K562 (cell line): ENCODE measurements at regions not wholly inside any gene's neighbourhood (a gene's known extent, or its start where the extent isn't known, plus 50 kb on each side); places are given as distances from the start of the nearest gene placed in this dataset.

Experiments used
- ATAC-seq: fragments of 200-7000 bp; cut with Tn5 transposase; 3 replicates; pipeline ENCODE4 v1.9.1; 2020; ENCODE audit warnings: moderate library complexity
- BruUV-seq: library from RNA; stranded (reverse); fragments of 400-500 nt; replicated peaks from 2 replicates; lab custom pipeline; 2021; lab: Mats Ljungman, UMichigan
- CTCF ChIA-PET: fragments of 300-600 bp; formaldehyde crosslinking; extraction: SDS; loops from one replicate; lab custom pipeline; 2021; ENCODE audit warnings: low intra/inter-chr PET ratio; lab: Yijun Ruan, JAX
- POLR2A ChIA-PET: fragments of 300-600, 350-650 bp; sonication (Branson Sonifier 250); formaldehyde crosslinking; extraction: SDS; loops from one replicate; lab custom pipeline; 2021; ENCODE audit warnings: antibody characterized with exemption, inconsistent platforms; lab: Yijun Ruan, JAX
- DNase-seq, 4 experiments: peaks; one replicate each; pipeline versions ENCODE4 v3.0.0 to v3.0.0-alpha.2; 2011 to 2018; ENCODE audit warnings: low spot score in 3 of 4, mixed read lengths in 3 of 4; ENCODE audit errors: extremely low read depth in 1 of 4
- FAIRE-seq: peaks from 2 replicates; lab custom pipeline; 2011; peaks lifted over from hg19 to GRCh38; lab: Jason Lieb, UNC
- H2AFZ ChIP-seq: 2 replicates; pipeline ENCODE4 v1.6.0; 2011; ENCODE audit warnings: low read depth, low read length, control low read depth, inconsistent platforms
- H3K27ac ChIP-seq: fragments of 200-600 bp; 3 replicates; pipeline ENCODE4 v1.8.0; 2011; ENCODE audit warnings: low read depth, mild to moderate bottlenecking, control low read depth, inconsistent platforms, low read length, moderate library complexity, mixed read lengths; ENCODE audit errors: extremely low read depth
- H3K27me3 ChIP-seq, 2 experiments: fragments of 300-600 bp in 1 of 2; 2 replicates in 1 of 2; 3 replicates in 1 of 2; pipeline versions ENCODE4 v1.6.0 to v1.8.0; 2011; ENCODE audit warnings: inconsistent platforms in 2 of 2, low read length in 2 of 2, mild to moderate bottlenecking in 1 of 2, mixed read lengths in 1 of 2, moderate library complexity in 1 of 2; ENCODE audit not compliant: control insufficient read depth in 2 of 2, insufficient read depth in 2 of 2
- H3K36me3 ChIP-seq: fragments of 300-600 bp; 3 replicates; pipeline ENCODE4 v1.8.0; 2011; ENCODE audit warnings: mild to moderate bottlenecking, low read length, inconsistent platforms; ENCODE audit not compliant: control insufficient read depth, insufficient read depth
- H3K4me1 ChIP-seq, 2 experiments: fragments of 200-600 bp in 1 of 2; replicated peaks in 1 of 2; 2 replicates in 1 of 2; 3 replicates in 1 of 2; pipeline versions ENCODE4 v1.5.1 to v1.8.0; 2011; ENCODE audit warnings: inconsistent platforms in 2 of 2, low read length in 2 of 2, mild to moderate bottlenecking in 1 of 2, mixed read lengths in 1 of 2, moderate library complexity in 1 of 2; ENCODE audit not compliant: control insufficient read depth in 2 of 2, insufficient read depth in 2 of 2
- H3K4me2 ChIP-seq: 2 replicates; pipeline ENCODE4 v1.6.1; 2011; ENCODE audit warnings: low read length, control low read depth, inconsistent platforms, mixed read lengths; ENCODE audit not compliant: insufficient read depth
- H3K4me3 ChIP-seq: fragments of 200-600 bp; sonication (generic), shearing (Covaris generic); 2 replicates; pipeline ENCODE4 v1.5.1; 2016; ENCODE audit warnings: control low read depth, inconsistent platforms
- H3K79me2 ChIP-seq: fragments of 200-600 bp; 3 replicates; pipeline ENCODE4 v1.8.0; 2011; ENCODE audit warnings: low read length, inconsistent platforms; ENCODE audit not compliant: control insufficient read depth, insufficient read depth
- H3K9ac ChIP-seq, 2 experiments: 2 replicates each; pipeline versions ENCODE4 v1.6.0 to v1.6.1; 2011; ENCODE audit warnings: low read depth in 2 of 2, low read length in 2 of 2, control low read depth in 1 of 2, inconsistent platforms in 1 of 2, mild to moderate bottlenecking in 1 of 2, mixed read lengths in 1 of 2; ENCODE audit not compliant: insufficient read depth in 1 of 2
- H3K9me1 ChIP-seq: one replicate; pipeline ENCODE4 v1.6.0; 2011; ENCODE audit warnings: inconsistent platforms, mild to moderate bottlenecking, low read length, moderate library complexity; ENCODE audit not compliant: control insufficient read depth, insufficient read depth
- H3K9me3 ChIP-seq: replicated peaks from 2 replicates; pipeline ENCODE4 v1.5.1; 2011; ENCODE audit warnings: low read depth, low read length, inconsistent platforms; ENCODE audit not compliant: control insufficient read depth, insufficient read depth
- H4K20me1 ChIP-seq: replicated peaks from 2 replicates; pipeline ENCODE4 v1.6.1; 2011; ENCODE audit warnings: low read length, inconsistent platforms, mixed read lengths; ENCODE audit not compliant: control insufficient read depth, insufficient read depth
- CREB5 ChIP-seq: fragments of 250-450 bp; sonication (Bioruptor Pico); IDR thresholded peaks from 2 replicates; pipeline ENCODE4 v1.5.0; 2020; ENCODE audit warnings: mild to moderate bottlenecking
- EHMT2 ChIP-seq: fragments of 450-650 bp; IDR thresholded peaks from 2 replicates; pipeline ENCODE4 v1.6.1; 2018; ENCODE audit warnings: antibody characterized with exemption
- ELF4 ChIP-seq: fragments of 450-650 bp; formaldehyde crosslinking; IDR thresholded peaks from 2 replicates; pipeline ENCODE4 v1.4.0; 2022; ENCODE audit warnings: missing genetic modification characterization
- HLTF ChIP-seq: fragments of 450-650 bp; IDR thresholded peaks from 2 replicates; pipeline ENCODE4 v1.6.1; 2016
- KDM4B ChIP-seq, 2 experiments: fragments of 450-650 bp in 1 of 2; sonication (generic) in 1 of 2; IDR thresholded peaks; 2 replicates each; pipeline ENCODE4 v1.6.1; 2016 to 2017; ENCODE audit warnings: borderline replicate concordance in 2 of 2, antibody characterized with exemption in 1 of 2, low read depth in 1 of 2, mild to moderate bottlenecking in 1 of 2
- MBD1 ChIP-seq: fragments of 250-450 bp; sonication (Bioruptor Pico); IDR thresholded peaks from 2 replicates; pipeline ENCODE4 v1.8.0; 2022; ENCODE audit warnings: inconsistent platforms
- NELFE ChIP-seq: IDR thresholded peaks from 2 replicates; pipeline ENCODE4 v1.6.1; 2011; ENCODE audit warnings: mild to moderate bottlenecking; ENCODE audit not compliant: insufficient read depth, insufficient read length
- RBM14 ChIP-seq: fragments of 200-400 bp; formaldehyde crosslinking; IDR thresholded peaks from 2 replicates; pipeline ENCODE4 v1.6.1; 2018; ENCODE audit warnings: low read depth, mild to moderate bottlenecking, low read length, moderate library complexity, borderline replicate concordance; ENCODE audit not compliant: insufficient read depth
- RERE ChIP-seq: sonication (generic); formaldehyde crosslinking; IDR thresholded peaks from 2 replicates; pipeline ENCODE4 v1.8.0; 2023; ENCODE audit warnings: missing genetic modification reagents, mild to moderate bottlenecking, borderline replicate concordance
- TAF7 ChIP-seq: fragments of 450-650 bp; IDR thresholded peaks from 2 replicates; pipeline ENCODE4 v1.6.1; 2016; ENCODE audit warnings: missing genetic modification characterization, missing compliant biosample characterization
- ZNF280B ChIP-seq: fragments of 250-450 bp; sonication (Bioruptor Pico); IDR thresholded peaks from 2 replicates; pipeline ENCODE4 v1.5.1; 2021; ENCODE audit warnings: mild to moderate bottlenecking
- ZNF644 ChIP-seq: fragments of 200-800 bp; sonication (Bioruptor generic); IDR thresholded peaks from 2 replicates; pipeline ENCODE4 v1.6.1; 2016; ENCODE audit warnings: low read depth, missing genetic modification characterization, missing compliant biosample characterization
- ZNF780A ChIP-seq: fragments of 250-450 bp; sonication (Bioruptor Pico); IDR thresholded peaks from 2 replicates; pipeline ENCODE4 v1.5.0; 2021; ENCODE audit warnings: mild to moderate bottlenecking
- ZZZ3 ChIP-seq: fragments of 450-650 bp; IDR thresholded peaks from 2 replicates; pipeline ENCODE4 v1.6.1; 2016; ENCODE audit warnings: antibody characterized with exemption, mild to moderate bottlenecking, moderate library complexity
- WGBS: fragments of 100-300 bp; shearing (Covaris generic); methylation state at CpG from one replicate; pipeline ENCODE4 v1.1.6; 2016; ENCODE audit warnings: low coverage, mixed read lengths; ENCODE audit not compliant: insufficient coverage; ENCODE audit errors: missing lambda C conversion rate; 5-methylcytosine and 5-hydroxymethylcytosine counted together
- in situ Hi-C: fragments of 300-500 bp; cut with MboI; formaldehyde crosslinking; loops from 4 replicates; pipeline ENCODE4 v1.15.0; 2018; ENCODE audit warnings: inconsistent platforms, mixed read lengths
- intact Hi-C: fragments of 100-400 bp; cut with micrococcal nuclease; formaldehyde crosslinking; loops from 2 replicates; pipeline ENCODE4 v1.14.2; 2022

- intact Hi-C loops (no loop called here), in situ Hi-C loops (no loop called here)
- BruUV-seq: no TSS peak
- Histone ChIP-seq H4K20me1 (no peaks in the 10 kb centered on the region), H2AFZ (no peak overlapping the region), H3K4me1 (no peaks in the 10 kb centered on the region; a peak in 1 of 5 replicates), H3K27me3 (no peaks in the 10 kb centered on the region), H3K4me2 (no peak overlapping the region), H3K9me3 (no peaks in the 10 kb centered on the region), H3K36me3 (no peaks in the 10 kb centered on the region), H3K9me1 (no peaks in the 10 kb centered on the region), H3K4me3 (no peak overlapping the region), H3K9ac (no peak overlapping the region), H3K27ac (no peak overlapping the region), H3K79me2 (no peaks in the 10 kb centered on the region)
- DNase-seq: no peak
- ChIA-PET POLR2A (no interaction called here), CTCF (no interaction called here)
- FAIRE-seq: no peak
- TF ChIP-seq MBD1: no peak
- no peak for TF ChIP-seq CREB5 (CRISPR knock-in tag)
- no peak for TF ChIP-seq RERE (CRISPR knock-in tag)
- no peak for TF ChIP-seq TAF7
- TF ChIP-seq KDM4B (IDR thresholded peaks at IDR 0.05; ENCODE audit: borderline replicate concordance in 2 of 2, low read depth in 1 of 2): no peak
- no peak for TF ChIP-seq HLTF
- no peak for TF ChIP-seq ZNF280B
- TF ChIP-seq ZZZ3: no peak
- no peak for TF ChIP-seq RBM14
- no peak for TF ChIP-seq ZNF780A (CRISPR knock-in tag)
- no peak for TF ChIP-seq NELFE
- no peak for TF ChIP-seq ELF4 (CRISPR knock-in tag)
- no peak for TF ChIP-seq EHMT2
- no peak for TF ChIP-seq ZNF644 (tag)
- ATAC-seq: no peak
- 9% methylated on average over 3 of the region's 3 CpGs for WGBS
Measured at GRCh38 chrX:1803741-1804140, 188.9 kb downstream of the ASMT start.
